NOMO-1 treated with DMSO at 0.1 percent for 48 hours (cell line): ENCODE measurements at regions not wholly inside any gene's neighbourhood (a gene's known extent, or its start where the extent isn't known, plus 50 kb on each side); places are given as distances from the start of the nearest gene placed in this dataset.

Source experiments
- DNase-seq: peaks from one replicate; lab custom pipeline; 2025; ENCODE audit not compliant: unreplicated experiment; lab: John Stamatoyannopoulos, UW

DNA sequence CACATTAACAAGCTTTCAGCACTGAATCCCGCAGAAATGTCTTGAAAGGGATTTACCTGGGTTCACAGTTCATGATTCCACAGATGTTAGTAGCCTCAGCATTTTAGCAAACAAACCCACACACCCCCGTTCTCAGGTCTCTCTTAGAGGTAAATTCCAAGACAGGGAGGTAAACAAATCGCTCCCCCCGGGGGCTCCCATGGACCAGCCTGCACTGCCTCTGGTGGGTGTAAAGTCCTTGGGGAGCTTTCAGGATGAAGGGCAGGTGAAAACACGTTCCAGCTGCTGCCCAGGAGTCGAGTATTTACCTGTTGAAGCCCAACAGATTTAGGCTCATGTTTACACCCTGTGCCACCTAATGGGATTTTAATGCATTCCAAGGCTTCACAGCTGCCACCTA lies 187.0 kb upstream of the FOXQ1 start:
- no peak for DNase-seq

DNA sequence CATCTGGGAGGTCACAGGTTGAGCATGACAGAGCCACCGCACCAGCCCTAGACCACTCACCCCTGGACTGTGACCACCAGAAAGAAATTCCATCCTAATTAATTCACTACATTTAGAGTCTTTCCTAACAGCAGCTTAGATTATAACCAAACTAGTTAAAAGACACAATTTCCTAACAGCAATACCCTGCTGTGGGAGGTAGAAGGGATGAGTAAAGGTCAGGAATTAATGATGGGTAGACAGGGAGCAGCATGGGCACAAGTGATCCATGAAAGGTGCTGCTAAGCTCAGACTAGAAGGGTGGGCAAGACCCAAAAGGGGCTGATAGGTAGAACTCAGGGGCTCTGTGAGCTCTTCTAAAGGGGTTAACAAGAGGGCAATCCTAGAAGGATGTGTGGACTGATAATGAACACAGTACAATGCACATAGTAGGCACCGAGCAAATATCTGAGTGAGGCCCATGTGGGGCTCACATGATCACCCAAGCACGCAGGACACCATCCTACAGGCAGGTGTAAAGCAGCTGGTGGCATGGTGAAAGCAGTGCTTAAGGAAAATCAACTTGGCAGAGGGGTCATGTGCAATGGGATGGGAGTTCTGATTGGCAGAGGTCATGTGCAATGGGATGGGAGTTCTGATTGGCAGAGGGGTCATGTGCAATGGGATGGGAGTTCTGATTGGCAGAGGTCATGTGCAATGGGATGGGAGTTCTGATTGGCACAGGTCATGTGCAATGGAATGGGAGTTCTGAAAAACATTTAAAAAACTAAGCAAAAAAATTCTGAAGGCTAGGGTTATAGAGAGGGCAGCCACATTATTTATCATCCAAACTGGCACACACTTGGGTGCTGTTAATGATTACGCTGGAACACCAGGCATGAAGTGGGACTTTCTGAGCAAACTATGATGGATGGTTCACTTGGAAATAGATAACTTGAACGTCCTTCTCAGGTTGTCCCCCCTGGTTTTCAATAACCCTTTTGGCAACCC lies 188.2 kb upstream of the FOXQ1 start:
- DNase-seq: no peak

DNA sequence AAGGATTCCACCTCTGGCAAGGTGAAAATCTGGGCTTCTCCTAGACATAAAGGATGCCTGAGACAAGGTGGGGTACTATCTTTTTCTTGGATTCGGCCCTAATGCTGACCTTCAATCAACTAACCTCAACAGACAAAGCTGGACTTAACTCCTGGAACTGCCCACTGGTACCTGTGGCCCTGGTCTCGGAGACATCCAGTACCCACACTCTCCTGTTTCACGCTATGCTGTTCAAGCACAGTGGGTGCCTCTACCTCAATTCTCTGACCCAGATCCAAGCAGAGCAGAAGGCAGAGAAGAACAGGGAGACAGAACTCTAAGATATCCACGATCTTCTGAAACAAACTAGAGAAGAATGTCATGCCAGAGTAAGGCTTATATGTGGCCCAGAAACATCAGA lies 189.8 kb upstream of the FOXQ1 start:
- DNase-seq: no peak

GRCh38 chr6:1118287-1118647 lies 193.6 kb upstream of the FOXQ1 start:
- no peak for DNase-seq

GRCh38 chr6:1117530-1118286 lies 194.2 kb upstream of the FOXQ1 start:
- DNase-seq: no peak

- DNase-seq: no peak
Measured at GRCh38 chr6:1116149-1116548, 195.7 kb upstream of the FOXQ1 start.

DNA sequence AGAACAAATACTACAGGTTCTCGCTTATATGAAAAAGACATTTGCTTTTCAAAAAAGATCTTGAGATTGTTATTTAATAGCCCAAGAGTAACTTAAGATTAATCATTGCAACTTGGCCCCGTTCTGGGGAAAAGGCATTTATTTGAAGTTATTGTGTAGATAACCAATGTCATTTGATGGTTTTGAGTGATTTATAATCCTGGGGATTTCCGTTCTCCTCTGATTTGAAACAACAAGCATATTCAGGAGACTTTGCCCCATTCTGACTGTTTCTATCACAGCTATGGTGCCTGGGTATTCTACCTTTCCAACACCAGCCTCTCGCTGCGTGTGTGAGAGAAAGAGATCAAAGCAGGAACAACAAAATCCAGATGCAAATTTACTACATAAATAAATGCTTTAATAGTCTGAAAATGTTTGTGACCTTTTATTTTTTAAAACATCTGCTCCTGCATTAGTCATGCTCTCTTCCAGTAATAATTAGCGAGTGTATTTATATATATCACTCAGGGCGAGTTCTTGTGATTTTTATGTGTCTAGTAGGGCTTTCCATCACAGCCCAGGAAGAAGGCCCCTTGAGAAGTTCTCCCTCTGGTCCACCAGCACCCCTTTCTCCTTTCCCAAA lies 197.9 kb upstream of the FOXQ1 start:
- DNase-seq: no peak

GRCh38 chr6:1111361-1111760 lies 200.5 kb upstream of the FOXQ1 start:
- DNase-seq: no peak

GRCh38 chr6:1110941-1111349 lies 201.0 kb upstream of the FOXQ1 start:
- DNase-seq: no peak

DNA sequence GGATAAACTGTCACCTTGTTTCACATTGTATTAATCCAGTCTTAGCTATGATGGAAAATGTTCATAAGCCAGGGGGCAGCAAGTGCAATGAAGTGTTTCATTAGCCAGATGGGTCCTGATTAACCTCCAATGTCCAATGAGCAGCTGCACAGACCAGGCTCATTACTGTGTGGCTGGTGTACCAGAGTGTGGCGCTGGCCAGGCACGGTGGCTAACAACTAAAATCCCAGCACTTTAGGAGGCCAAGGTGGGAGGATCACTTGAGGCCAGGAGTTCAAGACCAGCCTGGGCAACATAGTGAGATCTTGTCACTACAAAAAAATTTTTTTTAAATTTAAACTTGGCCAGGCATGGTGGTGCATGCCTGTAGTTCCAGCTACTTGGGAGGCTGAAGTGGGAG lies 201.7 kb upstream of the FOXQ1 start:
- no peak for DNase-seq

DNA sequence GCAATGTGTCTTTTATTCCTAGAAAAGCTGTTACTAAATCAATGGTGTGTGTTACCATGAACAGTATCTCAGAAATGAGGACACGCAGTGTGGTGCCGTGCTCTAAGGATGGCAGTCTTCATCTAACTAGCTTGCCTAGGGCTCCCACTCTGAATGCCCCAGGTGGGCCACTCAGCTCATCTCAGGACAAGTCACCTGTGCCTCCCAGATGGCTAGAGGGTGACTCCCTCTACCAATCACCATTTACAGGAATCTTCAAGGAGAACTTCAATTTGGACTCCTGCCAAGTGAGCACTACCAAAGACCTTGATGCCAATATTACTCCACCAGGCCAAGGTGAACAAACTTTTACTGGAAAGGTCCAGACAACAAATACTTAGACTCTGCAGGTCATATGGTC lies 202.8 kb upstream of the FOXQ1 start:
- DNase-seq: no peak

GRCh38 chr6:1108198-1108597 lies 203.7 kb upstream of the FOXQ1 start:
- no peak for DNase-seq

DNA sequence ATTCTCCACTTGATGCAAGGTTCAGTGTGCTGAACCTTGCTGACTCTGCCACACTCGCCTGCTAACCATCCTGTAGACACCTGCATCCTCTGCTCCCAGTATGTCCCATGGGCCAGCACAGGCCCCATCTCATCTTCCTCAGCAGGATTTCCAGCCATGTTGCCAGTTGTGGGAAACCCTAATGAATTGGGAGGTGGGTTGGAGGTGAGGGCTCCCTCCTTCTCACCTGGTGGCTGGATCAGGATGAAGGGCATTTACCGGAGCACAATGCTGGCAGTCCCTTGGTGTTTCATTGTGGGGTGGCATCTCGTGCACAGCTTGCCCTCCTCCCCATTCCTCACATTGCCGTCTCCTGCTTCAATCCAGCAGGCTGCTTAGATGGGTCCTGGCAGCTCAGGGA lies 204.3 kb upstream of the FOXQ1 start:
- no peak for DNase-seq

GRCh38 chr6:1105833-1106400 lies 206.0 kb upstream of the FOXQ1 start:
- DNase-seq: no peak

GRCh38 chr6:1104988-1105670 lies 206.8 kb upstream of the FOXQ1 start:
- no peak for DNase-seq

- no peak for DNase-seq
Measured at GRCh38 chr6:1103945-1104623, 207.8 kb upstream of the FOXQ1 start.

DNA sequence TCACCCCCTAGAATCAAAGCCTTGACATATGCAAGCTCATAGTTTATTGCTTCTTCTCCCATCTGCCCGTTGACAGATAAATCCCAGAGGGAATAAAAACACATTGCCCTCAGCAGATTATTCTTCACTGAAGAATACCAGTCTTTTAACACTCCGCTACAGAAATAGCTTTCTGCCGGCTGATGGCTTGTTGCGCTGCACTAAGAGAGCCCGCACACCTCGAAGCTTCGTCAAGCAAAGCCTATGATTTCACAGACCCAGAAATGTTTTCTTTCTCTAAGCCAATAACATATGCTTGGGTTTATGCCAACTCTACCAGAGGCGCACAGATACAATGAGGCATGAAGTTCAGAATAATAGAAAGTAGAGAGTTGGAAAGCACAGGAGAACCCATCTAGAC lies 208.9 kb upstream of the FOXQ1 start:
- DNase-seq: no peak

DNA sequence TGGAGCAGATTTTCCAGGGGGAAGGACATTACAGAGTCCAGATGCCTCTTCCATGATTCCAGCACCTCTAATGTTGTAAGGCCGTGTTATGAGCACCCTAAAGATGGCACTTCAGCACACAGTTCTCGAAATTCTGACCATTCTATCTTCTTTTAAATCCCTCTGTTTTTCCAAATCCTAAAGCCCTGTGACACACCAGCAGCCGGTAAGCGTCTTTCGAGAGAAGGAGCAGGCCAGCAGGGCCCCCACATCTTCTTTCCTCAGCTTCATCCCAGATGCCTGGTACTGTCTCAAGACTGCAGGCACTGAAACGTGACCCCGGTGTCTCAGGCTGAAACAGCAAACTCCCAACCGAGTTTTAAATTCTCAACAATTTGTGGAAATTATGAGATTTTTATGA lies 211.6 kb upstream of the FOXQ1 start:
- no peak for DNase-seq

DNA sequence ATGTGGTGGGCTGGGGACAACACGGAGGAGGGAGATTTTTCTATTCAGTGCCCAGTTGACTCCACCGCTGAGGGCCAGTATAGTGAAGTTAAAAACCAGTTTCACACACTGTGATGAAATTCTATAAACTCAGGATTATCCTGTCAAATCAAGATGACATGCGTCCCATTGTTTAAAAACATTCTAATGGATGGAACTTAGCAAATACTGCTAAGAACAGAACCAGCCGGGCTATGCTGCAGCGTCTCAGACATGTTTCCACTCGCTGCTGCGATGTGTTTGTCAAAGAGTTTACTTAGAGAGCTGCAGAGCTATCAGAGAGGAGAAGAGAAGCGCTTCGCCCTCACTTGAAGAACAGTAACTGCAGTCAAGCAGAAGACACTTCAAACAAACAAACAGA lies 212.6 kb upstream of the FOXQ1 start:
- DNase-seq: no peak
